ENCODE measurements at regions not wholly inside any gene's neighbourhood (a gene's known extent, or its start where the extent isn't known, plus 50 kb on each side); places are given as distances from the start of the nearest gene placed in this dataset.

DNA sequence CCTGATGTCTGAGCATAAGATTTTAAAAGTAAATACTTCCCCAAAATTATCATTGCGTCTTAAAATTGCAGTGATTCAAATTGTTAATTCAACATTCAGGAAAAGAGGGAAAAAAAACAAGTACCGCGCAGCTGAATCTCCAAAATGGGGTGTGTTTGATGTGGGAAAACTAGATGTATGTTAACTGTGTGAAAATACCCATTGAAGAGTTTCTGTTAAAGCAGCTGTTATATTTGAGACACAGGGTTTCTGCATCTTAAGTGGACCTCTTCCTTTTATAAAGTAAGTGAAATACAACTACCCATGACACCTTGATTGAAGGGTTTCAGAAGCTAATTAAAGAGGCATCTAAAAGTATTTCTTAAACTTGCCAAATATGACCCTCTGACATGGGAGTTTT lies 1186.1 kb downstream of the NLGN4X start:
- intact Hi-C loops (cut with DNase I), result no loop called here
- Histone ChIP-seq H3K4me1 (no peaks in the 10 kb centered on the region), H3K36me3 (no peaks in the 10 kb centered on the region), H3K27ac (no peak overlapping the region), H3K4me3 (no peak overlapping the region), H3K9me3 (no peaks in the 10 kb centered on the region), H3K27me3 (no peaks in the 10 kb centered on the region)
- 69 to 86% methylated on average over 3 of the region's 3 CpGs for WGBS, 2 donors
- no peak for DNase-seq
- TF ChIP-seq POLR2A (IDR thresholded peaks at IDR 0.05), result no peak
- no peak for TF ChIP-seq EP300 (IDR thresholded peaks at IDR 0.05)
- no peak for TF ChIP-seq CTCF (IDR thresholded peaks at IDR 0.05)
- no peak for TF ChIP-seq POLR2AphosphoS5 (IDR thresholded peaks at IDR 0.05)

GRCh38 chrX:5031792-5032191 lies 1196.9 kb downstream of the NLGN4X start:
- 95 to 96% methylated on average over 7 of the region's 7 CpGs for WGBS, 2 donors
- Histone ChIP-seq H3K9me3 (no peaks in the 10 kb centered on the region), H3K27me3 (no peaks in the 10 kb centered on the region), H3K27ac (no peak overlapping the region), H3K4me3 (no peak overlapping the region), H3K36me3 (no peaks in the 10 kb centered on the region), H3K4me1 (no peaks in the 10 kb centered on the region)
- no peak for DNase-seq
- intact Hi-C loops (cut with DNase I), result no loop called here
- no peak for TF ChIP-seq POLR2AphosphoS5 (IDR thresholded peaks at IDR 0.05)
- TF ChIP-seq CTCF (IDR thresholded peaks at IDR 0.05), result no peak
- TF ChIP-seq EP300 (IDR thresholded peaks at IDR 0.05), result no peak
- TF ChIP-seq POLR2A (IDR thresholded peaks at IDR 0.05), result no peak

- TF ChIP-seq POLR2A (IDR thresholded peaks at IDR 0.05) (no peak), POLR2AphosphoS5 (IDR thresholded peaks at IDR 0.05) (no peak), CTCF (IDR thresholded peaks at IDR 0.05) (no peak), EP300 (IDR thresholded peaks at IDR 0.05) (no peak)
- intact Hi-C loops (cut with DNase I), result no loop called here
- WGBS, 2 donors, result 86 to 90% methylated on average over 2 of the region's 2 CpGs
Measured at GRCh38 chrX:5015451-5015850, 1213.2 kb downstream of the NLGN4X start.

DNA sequence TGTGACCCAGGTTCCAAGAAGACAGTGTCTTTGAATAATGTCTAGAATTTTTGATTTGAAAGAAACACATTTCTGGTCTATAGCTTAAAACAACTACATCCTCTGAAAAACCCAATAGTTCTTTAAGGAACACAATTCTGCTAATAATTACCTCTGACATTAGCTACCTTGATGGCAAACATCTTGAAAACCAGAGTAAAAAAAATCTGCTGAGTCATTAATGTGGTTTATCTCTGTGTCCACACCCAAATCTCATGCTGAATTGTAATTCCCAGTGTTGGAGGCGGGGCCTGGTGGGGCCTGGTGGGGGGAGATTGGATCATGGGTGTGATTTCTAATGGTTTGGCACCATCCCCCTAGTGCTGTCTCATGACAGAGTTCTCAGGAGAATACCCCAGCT lies 1233.8 kb downstream of the NLGN4X start:
- DNase-seq, result no peak
- Histone ChIP-seq H3K27ac (no peak overlapping the region), H3K4me1 (no peaks in the 10 kb centered on the region), H3K27me3 (no peaks in the 10 kb centered on the region), H3K4me3 (no peak overlapping the region), H3K9me3 (no peaks in the 10 kb centered on the region), H3K36me3 (no peaks in the 10 kb centered on the region)
- intact Hi-C loops (cut with DNase I), result no loop called here
- TF ChIP-seq POLR2AphosphoS5 (IDR thresholded peaks at IDR 0.05), result no peak
- no peak for TF ChIP-seq CTCF (IDR thresholded peaks at IDR 0.05)
- TF ChIP-seq EP300 (IDR thresholded peaks at IDR 0.05), result no peak
- no peak for TF ChIP-seq POLR2A (IDR thresholded peaks at IDR 0.05)
- WGBS, 2 donors, result 70 to 91% methylated on average over 1 of the region's 1 CpG

More at GRCh38 chrX:5015451-5015850, 1213.2 kb downstream of the NLGN4X start:
- no peaks in the 10 kb centered on the region for H3K4me1 ChIP-seq
- no peak for DNase-seq
- no peaks in the 10 kb centered on the region for H3K9me3 ChIP-seq
- no peaks in the 10 kb centered on the region for H3K27me3 ChIP-seq
- no peak overlapping the region for H3K27ac ChIP-seq
- no peaks in the 10 kb centered on the region for H3K36me3 ChIP-seq
- no peak overlapping the region for H3K4me3 ChIP-seq

- intact Hi-C loops (cut with DNase I), result no loop called here
- Histone ChIP-seq H3K27ac (no peak overlapping the region), H3K9me3 (no peaks in the 10 kb centered on the region), H3K36me3 (no peaks in the 10 kb centered on the region), H3K4me3 (no peak overlapping the region), H3K27me3 (no peaks in the 10 kb centered on the region), H3K4me1 (no peaks in the 10 kb centered on the region)
- TF ChIP-seq POLR2A (IDR thresholded peaks at IDR 0.05) (no peak), CTCF (IDR thresholded peaks at IDR 0.05) (no peak), EP300 (IDR thresholded peaks at IDR 0.05) (no peak), POLR2AphosphoS5 (IDR thresholded peaks at IDR 0.05) (no peak)
- no peak for DNase-seq
- WGBS, 2 donors, result 41 to 67% methylated on average over 1 of the region's 1 CpG
Measured at GRCh38 chrX:4978613-4979012, 1250.1 kb downstream of the NLGN4X start.

Measured in sigmoid colon (tissue), 6 donors.